GM18498 (cell line): ENCODE measurements at regions not wholly inside any gene's neighbourhood (a gene's known extent, or its start where the extent isn't known, plus 50 kb on each side); places are given as distances from the start of the nearest gene placed in this dataset.

Experiments used
- ATAC-seq: cut with Tn5 transposase; IDR thresholded peaks from one replicate; pipeline ENCODE4 v1.9.1; 2021; ENCODE audit warnings: mild to moderate bottlenecking, moderate library complexity; ENCODE audit not compliant: unreplicated experiment

DNA sequence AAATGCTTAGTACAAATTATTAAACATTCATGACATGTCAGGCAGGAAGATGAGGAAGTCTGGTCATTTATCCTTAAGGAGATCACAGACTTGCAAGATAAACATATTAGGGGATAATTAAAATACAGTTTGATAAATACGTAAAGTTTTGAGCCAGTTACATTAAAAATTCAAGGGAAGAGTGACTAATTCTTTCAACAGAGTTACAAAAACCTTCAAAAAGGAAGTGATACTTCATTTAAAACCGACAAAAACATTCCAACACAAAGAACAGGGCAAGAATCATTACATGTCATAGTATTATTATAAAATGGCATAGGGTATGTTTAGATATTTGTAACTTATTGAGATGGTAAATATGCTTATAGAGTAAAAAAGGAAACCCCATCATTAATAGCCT is 636.0 kb downstream of the NR4A2 start:
- no peak for ATAC-seq

DNA sequence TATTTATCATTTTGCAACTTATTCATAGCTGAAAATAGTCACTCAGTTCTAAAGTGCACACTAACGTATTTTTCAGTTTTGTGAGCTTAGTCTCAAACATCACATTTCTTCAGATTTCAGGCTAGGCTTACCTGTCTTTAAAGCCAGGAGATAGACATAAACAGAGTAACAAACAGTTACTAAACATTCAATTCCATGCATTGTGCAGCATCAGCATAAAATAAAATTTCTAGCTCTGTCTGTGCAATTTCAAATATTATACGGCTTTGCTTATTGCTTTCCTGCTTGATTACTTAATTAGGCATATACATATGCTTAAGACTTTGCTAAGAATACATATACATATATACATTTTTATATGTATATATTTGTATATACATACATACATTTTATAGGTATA is 637.0 kb downstream of the NR4A2 start:
- ATAC-seq: no peak

DNA sequence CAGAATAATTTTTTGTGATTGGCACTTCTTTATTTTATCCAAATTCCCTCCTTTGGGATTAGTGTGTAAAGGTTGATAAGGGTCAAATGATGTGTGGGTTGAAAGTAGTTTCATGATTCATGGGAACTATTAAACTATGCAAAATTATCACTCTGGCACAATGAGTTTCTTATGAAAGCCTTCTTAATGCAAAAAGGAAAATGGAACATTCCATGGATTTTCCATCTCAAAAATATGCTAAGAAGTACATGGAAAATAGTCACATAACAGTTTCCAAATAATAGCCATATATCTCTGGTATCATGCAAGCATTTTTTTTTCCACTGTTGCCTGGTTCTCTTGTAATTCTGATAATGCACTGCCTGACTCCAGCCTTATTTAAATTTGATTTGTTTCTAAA is 639.7 kb downstream of the NR4A2 start:
- no peak for ATAC-seq

DNA sequence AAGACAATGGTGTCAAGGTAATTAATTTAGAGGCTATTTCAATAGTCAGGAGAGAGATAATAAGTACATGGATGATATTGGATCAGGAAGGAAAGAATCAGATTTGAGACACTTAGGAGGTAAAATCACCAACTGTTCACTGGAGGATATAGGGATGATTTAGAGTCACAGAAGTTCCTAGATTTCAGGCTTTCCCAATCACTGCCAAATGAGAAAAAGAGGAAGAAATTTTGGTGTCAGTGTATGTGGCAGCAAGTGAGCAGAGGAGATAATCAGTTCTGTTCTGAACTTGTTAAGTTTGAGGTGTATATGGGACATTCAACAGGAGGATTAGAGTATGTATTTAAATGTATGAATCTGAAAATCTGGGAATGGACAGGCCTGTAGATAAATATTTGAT is 640.4 kb downstream of the NR4A2 start:
- ATAC-seq: no peak

DNA sequence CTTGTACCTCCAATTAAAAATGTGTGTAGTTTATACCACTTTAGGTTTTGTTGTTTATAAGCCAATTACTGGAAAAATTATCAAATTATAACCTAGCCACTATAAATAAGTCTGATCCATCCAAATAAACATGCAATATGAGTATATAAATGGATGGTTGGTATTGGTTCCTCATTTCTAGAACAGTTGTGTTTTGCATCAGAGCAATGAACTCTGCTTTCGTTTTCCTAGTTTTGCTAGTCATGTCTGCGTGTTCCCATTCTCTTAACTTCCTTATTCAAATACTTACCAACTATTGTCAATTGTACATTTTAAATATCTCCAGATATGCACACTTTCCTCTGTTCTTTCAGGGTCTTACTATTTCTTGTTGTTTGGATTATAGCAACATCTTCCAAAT is 641.7 kb downstream of the NR4A2 start:
- peak; percentile 86 for ATAC-seq

DNA sequence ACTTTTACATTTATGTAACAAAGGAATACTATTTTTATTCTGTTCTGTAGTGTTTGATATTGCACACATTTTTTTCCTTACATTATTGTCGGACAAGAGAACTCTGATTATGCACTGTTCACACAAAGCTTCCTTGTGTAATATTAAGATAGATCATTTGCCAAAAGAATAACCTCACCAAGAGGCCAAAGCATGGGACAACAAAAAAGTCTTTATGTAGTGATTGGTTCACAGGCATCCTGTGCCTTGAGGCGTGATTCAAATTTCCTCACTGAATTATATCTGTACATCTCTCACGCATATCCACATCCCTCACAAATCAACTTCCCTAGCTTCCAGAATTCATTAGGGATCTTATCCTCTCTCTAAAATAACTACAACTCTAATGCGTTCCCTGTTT is 642.7 kb downstream of the NR4A2 start:
- ATAC-seq: no peak

DNA sequence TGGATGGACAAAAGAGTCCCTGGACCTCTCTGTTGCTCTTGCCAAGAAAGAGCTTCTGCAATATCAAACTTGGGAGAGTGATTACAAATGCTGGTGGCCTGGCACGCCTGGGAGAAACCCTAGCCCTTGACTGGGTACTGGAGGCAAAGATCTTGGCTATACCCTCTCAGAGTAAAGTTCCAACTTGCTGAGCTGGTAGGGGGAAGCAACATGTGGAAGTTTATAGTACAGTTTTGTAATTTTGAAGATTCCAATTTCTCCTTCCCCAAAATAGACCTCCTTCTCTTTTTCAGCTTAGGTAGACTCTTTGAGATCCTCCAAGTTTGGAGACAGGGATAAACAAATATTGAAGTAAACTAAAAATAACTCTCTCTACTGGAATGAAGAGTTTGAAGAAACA is 645.3 kb downstream of the NR4A2 start:
- no peak for ATAC-seq

DNA sequence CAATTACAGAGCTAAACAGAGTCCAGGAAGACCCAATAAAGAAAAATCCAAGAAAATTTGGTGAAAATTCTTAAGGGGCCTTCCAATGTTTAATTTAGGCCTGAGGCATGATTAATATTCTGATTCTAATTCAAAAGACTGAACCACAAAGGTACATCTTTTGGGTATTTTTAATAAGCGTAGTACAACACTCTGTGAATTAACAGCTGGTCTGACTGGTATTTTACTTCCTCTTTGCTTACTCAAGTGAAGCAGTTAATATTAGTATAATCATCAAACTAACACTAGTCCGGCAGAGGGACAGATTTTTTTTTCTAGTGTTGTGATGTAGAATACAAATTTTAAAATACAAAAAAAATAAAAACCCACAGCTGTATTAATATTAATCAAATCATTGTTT is 652.9 kb downstream of the NR4A2 start:
- ATAC-seq: no peak

DNA sequence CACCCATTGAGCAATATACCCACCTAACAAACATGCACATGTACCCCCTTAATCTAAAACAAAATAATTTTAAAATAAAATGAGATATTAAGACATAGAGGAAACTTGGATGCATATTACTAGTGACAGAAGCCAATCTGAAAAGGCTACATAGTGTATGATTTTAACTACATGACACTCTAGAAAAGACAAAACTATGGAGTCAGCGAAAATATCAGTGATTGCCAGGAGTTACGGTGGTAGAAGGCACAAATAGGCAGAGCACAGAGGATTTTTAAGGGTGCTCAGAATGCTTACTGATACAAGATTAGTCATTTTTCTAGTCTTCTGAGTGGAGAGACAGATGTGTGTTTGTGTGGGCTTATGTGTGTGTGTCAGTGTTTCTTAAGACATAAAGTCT is 656.6 kb downstream of the NR4A2 start:
- ATAC-seq: no peak

DNA sequence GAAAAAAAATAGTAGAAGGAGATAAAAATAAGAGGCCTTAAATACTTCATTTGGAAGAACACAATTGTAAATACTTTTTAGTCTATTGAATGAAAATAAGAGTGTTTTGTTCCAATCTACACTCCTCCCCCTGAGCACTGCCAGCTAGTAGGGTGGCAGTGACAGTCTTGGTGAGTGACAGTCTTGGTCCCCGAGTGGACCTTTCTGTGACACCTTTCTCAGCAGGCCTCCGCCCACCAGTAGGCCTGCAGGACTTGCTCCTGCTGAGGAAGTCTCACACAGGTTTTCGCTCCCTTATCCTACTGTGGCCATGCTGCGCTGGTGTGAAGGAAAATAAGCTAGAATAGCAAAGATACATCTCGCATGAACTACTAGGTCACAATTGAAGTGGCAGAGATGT is 666.8 kb downstream of the NR4A2 start:
- no peak for ATAC-seq

DNA sequence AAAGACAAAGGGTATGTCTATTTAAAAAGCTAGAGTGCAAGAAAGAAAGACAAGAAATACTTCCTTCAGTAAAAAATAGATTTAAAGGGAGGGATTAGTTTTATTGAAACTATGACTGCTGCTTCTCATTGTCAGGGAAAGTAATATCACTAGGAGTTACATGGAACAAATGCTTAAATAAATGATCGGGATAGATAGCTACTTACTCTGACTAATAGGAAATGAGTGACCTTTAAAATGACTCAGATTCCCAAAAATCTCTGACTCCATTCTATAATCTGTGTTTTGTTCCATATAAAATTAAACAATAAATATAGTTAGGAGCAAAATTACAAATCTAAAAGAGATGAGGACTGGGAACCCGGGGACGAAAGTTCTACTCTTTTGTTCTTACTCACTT is 669.3 kb downstream of the NR4A2 start:
- ATAC-seq: no peak

DNA sequence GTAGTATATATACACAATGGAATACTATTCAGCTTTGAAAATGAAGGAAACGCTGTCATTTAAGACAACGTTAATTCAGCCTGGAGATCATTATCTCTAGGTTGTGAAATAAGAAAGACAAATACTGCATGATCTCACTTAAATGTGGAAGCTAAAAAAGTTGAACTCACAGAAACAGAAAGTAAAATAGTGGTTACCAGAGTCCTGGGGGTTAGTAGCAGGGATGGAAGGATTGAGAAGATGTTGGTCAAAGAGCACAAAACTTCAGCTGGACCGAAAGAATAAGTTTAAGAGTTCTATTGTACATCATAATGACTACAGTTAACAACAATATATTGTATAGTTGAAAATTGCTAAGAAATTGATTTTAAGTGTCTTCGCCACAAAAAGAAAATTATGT is 670.3 kb downstream of the NR4A2 start:
- no peak for ATAC-seq

DNA sequence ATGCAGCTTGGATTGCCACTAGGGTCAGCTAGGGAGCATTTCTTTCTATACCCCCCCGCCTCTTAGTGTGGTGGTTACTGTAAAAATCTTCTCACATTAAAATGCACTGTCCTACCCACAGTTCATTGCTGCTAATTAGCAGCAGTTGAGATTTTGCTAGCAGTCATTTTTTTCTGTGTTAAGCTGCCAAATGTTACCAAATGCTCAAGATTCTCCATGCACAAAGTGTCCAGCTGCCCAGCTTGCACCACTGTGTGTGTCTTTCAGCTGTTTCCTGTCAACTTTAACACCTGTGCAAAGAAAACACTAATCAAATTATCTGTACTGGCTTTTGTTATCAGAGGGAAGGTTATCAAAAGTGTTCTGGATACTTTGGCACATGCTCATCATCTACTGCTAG is 679.3 kb downstream of the NR4A2 start:
- ATAC-seq: no peak

DNA sequence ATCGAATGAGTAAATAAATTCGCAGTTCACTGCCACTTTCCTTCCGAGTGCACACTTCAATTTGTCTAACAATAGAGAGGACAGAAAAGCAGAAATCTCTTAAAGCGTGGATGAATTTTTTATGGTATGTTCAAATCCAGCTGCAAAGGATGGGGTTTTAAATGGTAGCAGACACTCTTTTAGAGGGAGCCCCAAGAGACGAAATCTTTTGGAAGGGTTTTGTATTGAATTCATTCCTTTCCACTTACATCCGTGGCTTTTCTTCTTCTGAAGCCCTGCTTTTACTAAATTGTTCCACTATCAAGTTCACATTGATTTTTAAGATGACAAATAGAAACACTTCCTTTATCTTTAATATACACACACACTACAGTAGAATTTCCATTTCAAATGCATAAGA is 680.7 kb downstream of the NR4A2 start:
- ATAC-seq: no peak

DNA sequence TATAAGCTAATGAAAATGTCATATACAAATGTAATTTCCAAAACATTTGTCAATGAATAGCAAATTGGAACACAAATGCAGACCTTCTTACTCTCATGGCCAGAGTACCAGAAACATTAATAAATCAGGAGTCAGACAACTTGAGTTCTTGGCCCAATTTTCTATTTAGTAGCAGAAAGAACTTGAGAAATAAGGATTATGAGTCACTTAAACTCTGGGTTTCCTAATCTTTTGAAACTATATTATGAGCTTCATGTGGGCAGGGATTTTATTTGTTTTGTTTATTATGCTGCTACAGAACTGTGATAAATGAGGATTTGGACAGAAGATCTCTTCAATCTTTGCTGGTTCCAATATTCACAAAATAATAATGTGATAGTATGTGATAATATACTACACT is 686.7 kb downstream of the NR4A2 start:
- no peak for ATAC-seq

DNA sequence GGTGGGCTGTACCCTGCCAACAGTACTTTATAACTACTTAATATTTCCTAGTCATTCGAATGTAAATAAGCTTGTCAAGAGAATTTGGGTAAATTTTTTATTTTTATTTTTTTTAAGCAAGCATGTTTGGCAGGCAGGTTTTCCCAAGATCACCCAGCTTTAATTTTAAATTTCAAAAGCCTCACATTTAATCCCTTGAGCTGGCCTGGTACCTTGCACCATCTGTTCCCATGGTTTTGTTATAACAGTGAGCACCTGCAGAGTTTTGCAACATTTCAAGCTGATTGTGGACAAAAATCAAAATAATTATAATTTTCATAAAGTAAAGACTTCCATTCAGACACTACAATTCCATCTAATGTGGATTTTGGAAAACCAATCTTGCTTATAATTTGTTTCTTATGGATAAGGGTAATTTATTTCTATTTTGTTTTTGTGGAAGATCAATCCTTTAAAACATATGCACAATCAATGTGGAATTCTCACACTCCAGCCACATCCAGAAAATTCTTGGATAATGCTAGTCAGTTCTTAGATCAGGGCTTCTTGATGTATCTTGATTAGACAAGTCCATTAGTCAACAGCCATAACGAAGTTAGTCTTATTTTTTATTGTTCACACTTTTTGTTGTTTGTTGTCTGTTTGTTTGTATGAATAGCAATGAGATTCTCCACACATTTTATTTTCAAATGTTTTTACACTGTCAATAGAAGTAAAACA is 689.3 kb downstream of the NR4A2 start:
- no peak for ATAC-seq

DNA sequence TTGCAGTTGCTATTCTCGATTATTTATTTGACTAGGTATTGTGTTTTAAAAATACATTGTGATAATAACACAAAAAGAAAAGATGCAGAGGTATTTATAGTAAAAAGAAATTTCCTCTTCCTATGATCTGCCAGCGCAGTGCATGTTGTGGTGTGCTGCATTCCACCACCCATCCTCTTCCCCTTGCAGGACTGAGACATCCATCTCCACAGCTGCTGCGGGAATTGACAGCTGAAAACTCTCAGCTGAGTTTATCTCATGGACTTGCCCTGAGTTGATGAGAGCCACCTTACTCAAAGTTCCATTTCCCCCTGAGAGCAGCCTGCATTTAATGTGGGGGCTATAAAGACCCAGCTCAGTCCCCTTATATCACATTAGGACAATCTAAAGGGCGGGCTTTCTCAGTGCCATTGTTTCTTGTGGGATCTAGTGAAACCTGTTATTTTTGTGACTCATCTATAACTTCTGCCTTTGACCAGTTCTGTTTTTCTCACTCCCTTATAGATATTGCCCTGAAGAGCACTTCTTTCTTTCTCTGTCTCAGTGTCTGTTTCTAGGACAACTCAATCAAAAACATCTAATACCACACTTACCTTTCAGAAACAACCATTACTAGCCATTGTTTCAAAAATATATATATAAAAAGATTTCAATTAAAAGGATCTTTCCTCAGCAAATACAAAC is 698.5 kb downstream of the NR4A2 start:
- no peak for ATAC-seq

DNA sequence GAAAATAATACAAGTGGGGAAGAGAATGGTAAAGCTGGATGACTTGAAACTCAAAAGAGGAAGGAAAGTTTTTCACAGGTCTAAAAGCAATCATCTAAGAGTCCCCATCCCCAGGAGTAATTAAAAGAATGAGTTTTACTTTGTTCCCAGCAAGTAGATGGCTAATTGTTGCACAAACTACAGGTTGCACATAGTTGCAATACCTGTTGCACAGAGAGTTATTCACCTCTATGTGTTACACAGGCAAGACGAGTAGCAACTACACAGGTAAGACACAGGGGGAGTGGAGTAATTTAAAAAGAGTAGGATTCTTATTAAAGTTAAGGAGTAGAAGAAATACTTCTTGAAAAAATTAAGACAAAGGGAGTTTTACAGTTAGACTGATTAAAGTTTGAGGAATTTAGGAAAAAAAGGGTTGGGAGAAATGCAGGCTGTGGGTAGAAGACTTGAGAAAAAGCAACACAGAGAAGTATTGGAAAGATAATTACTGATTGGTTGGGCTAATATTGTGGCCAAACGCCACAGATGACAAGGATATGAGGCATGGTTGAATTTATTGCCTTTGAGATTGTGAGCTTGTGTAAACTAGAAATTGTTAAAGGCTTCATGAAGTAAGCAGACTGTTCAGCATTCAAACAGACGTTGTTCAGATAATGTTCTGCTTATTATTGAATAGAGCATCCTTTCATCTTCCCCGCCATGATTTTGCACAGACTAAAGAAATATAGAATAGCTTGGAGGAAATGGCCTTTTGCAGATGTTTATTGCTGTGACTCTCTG is 699.3 kb downstream of the NR4A2 start:
- ATAC-seq: no peak

DNA sequence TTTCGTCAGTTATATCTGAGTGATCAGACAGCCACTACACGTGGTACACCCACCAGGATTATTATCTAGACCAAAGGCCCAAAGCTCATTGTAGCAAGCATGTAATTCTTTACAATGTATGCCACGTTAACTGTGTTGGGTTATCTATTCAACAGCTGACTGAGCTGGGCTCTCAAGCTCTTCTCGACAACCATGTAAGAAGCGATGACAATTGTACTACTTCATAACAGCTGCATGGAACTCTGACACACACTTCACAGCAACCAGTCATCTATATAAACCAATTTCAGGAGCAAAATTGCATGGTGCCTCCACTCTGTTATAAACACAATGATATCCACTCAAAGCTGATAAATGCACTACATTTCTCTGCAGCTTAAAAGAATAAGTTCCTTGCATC is 701.8 kb downstream of the NR4A2 start:
- ATAC-seq: no peak

DNA sequence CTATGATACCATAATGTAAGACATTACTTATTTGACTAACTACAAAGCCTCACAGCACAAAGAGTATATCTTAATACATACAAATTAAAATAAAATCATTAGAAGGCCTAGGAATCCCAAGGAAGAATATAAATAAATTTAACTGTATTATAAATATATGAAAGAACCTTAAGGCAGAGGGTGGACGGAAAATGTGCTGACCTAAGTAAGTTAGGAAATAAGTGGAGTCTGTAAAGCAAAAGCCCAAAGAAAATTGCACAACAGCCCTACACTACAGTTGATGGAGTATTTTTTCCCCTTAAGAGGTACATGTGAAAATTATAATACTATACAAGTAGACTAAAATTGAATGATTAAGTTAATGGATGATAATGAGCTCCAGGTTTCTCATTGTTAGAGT is 710.1 kb downstream of the NR4A2 start:
- no peak for ATAC-seq

DNA sequence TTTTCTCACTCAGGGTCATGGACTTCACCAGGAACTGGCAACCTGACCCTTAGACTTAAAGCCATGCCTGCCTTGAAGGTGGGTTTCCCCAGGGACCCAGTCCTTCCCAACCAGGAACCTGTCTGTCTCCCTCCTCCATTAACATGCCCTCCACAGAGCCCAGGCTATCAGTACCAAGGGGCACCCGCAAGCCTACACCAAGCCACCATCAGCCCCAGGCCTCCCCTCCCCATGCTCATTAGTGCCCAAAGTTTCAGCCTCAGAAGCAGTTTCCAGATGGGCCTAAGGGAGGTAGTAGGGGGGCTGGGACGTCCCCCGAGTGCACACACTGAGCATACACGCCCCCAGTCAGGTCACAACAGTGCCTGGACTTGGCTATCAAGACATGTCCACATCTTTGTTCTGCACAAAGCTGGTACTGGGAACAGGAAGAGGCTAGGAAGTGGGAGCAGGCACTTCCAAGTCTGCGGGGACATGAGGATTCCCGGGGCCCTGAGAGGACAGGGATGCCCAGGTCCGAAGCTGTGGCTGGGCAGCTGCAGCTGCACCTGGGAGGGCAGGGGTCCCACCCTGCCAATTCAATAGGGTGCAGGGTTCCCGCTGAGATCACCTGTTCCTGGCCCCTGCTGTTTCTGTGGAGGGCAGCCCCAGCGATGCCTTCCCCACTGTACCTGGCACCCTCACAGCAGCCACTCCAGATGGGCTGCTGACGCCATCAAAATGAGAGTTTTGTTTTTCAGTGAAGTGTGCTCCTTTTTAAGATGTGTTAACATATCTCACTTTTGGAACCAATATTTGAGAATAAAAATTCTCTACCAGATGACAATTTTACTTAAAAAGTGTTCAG is 731.4 kb downstream of the NR4A2 start:
- no peak for ATAC-seq
